MM.1S (cell line): ENCODE measurements at regions not wholly inside any gene's neighbourhood (a gene's known extent, or its start where the extent isn't known, plus 50 kb on each side); places are given as distances from the start of the nearest gene placed in this dataset.

ENCODE experiments used
- DNase-seq: peaks from one replicate; pipeline ENCODE4 v3.0.0-alpha.2; 2015
- H2AFZ ChIP-seq: fragments of 300-600 bp; sonication (generic); 2 replicates; pipeline ENCODE4 v1.6.0; 2016; ENCODE audit warnings: antibody characterized with exemption, low read length
- H3F3A ChIP-seq: fragments of 300-600 bp; sonication (generic); 2 replicates; pipeline ENCODE4 v1.6.1; 2016; ENCODE audit warnings: mild to moderate bottlenecking, antibody characterized with exemption, low read length, moderate library complexity, mixed read lengths; ENCODE audit not compliant: insufficient read depth
- H3K27ac ChIP-seq: fragments of 300-600 bp; sonication (generic); 2 replicates; pipeline ENCODE4 v1.5.1; 2016; ENCODE audit warnings: mild to moderate bottlenecking, low read length
- H3K27me3 ChIP-seq: fragments of 300-600 bp; sonication (generic); replicated peaks from 2 replicates; pipeline ENCODE4 v1.6.0; 2016; ENCODE audit warnings: low read length; ENCODE audit not compliant: insufficient read depth
- H3K36me3 ChIP-seq: fragments of 300-600 bp; sonication (generic); replicated peaks from 2 replicates; pipeline ENCODE4 v1.6.1; 2016; ENCODE audit warnings: mild to moderate bottlenecking, low read length, mixed read lengths; ENCODE audit not compliant: insufficient read depth
- H3K4me1 ChIP-seq: fragments of 300-600 bp; sonication (generic); 2 replicates; pipeline ENCODE4 v1.6.1; 2016; ENCODE audit warnings: low read length, mixed read lengths
- H3K4me2 ChIP-seq: fragments of 300-600 bp; sonication (generic); 2 replicates; pipeline ENCODE4 v1.6.0; 2016; ENCODE audit warnings: low read depth, low read length
- H3K4me3 ChIP-seq: fragments of 300-600 bp; sonication (generic); 2 replicates; pipeline ENCODE4 v1.5.1; 2016; ENCODE audit warnings: low read length, mixed read lengths
- H3K79me2 ChIP-seq: fragments of 300-600 bp; sonication (generic); 2 replicates; pipeline ENCODE4 v1.6.1; 2016; ENCODE audit warnings: mixed run types, low read length, mixed read lengths
- H3K9ac ChIP-seq: fragments of 300-600 bp; sonication (generic); 2 replicates; pipeline ENCODE4 v1.6.1; 2016; ENCODE audit warnings: low read length, mixed read lengths
- H3K9me2 ChIP-seq: fragments of 300-600 bp; sonication (generic); replicated peaks from 2 replicates; pipeline ENCODE4 v1.6.1; 2016; ENCODE audit warnings: mild to moderate bottlenecking, low read length, mixed read lengths; ENCODE audit not compliant: insufficient read depth
- H3K9me3 ChIP-seq: fragments of 300-600 bp; sonication (generic); replicated peaks from 2 replicates; pipeline ENCODE4 v1.6.1; 2016; ENCODE audit warnings: mild to moderate bottlenecking, low read length, mixed read lengths; ENCODE audit not compliant: insufficient read depth
- H4K20me1 ChIP-seq: fragments of 300-600 bp; sonication (generic); 2 replicates; pipeline ENCODE4 v1.6.1; 2016; ENCODE audit warnings: mild to moderate bottlenecking, low read length, moderate library complexity, mixed read lengths; ENCODE audit not compliant: insufficient read depth
- EZH2 ChIP-seq: fragments of 300-600 bp; sonication (generic); optimal IDR thresholded peaks from 2 replicates; pipeline ENCODE3; 2017; ENCODE audit warnings: low read depth, mild to moderate bottlenecking, antibody characterized with exemption, low read length, mixed read lengths
- EZH2phosphoT487 ChIP-seq: fragments of 300-600 bp; sonication (generic); IDR thresholded peaks from 2 replicates; pipeline ENCODE4 v1.6.1; 2018; ENCODE audit warnings: antibody characterized with exemption, low read length
- TF ChIP-seq, protein P1 (sequence below): fragments of 300-600 bp; sonication (generic); IDR thresholded peaks from 2 replicates; pipeline ENCODE4 v1.5.1; 2016; ENCODE audit warnings: antibody characterized with exemption, low read length, mixed read lengths

- Histone ChIP-seq H3K27me3 (no peaks in the 10 kb centered on the region), H4K20me1 (no peaks in the 10 kb centered on the region), H3K27ac (no peak overlapping the region), H2AFZ (no peak overlapping the region), H3K36me3 (no peaks in the 10 kb centered on the region), H3K4me2 (no peak overlapping the region), H3F3A (no peaks in the 10 kb centered on the region), H3K4me3 (no peak overlapping the region), H3K4me1 (no peaks in the 10 kb centered on the region), H3K79me2 (no peaks in the 10 kb centered on the region), H3K9me2 (no peaks in the 10 kb centered on the region), H3K9ac (no peak overlapping the region), H3K9me3 (no peaks in the 10 kb centered on the region)
- no peak for DNase-seq
- no peak for TF ChIP-seq EZH2phosphoT487
- TF ChIP-seq, protein P1, sequence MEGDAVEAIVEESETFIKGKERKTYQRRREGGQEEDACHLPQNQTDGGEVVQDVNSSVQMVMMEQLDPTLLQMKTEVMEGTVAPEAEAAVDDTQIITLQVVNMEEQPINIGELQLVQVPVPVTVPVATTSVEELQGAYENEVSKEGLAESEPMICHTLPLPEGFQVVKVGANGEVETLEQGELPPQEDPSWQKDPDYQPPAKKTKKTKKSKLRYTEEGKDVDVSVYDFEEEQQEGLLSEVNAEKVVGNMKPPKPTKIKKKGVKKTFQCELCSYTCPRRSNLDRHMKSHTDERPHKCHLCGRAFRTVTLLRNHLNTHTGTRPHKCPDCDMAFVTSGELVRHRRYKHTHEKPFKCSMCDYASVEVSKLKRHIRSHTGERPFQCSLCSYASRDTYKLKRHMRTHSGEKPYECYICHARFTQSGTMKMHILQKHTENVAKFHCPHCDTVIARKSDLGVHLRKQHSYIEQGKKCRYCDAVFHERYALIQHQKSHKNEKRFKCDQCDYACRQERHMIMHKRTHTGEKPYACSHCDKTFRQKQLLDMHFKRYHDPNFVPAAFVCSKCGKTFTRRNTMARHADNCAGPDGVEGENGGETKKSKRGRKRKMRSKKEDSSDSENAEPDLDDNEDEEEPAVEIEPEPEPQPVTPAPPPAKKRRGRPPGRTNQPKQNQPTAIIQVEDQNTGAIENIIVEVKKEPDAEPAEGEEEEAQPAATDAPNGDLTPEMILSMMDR = no peak
- TF ChIP-seq EZH2 = no peak
These were observed 83.4 kb downstream of the SOX1 start for GRCh38 chr13:112150352-112150751.

GRCh38 chr13:112152846-112153245, 85.9 kb downstream of the SOX1 start:
- Histone ChIP-seq H3K4me3 (no peak overlapping the region), H3K4me2 (no peak overlapping the region), H3K36me3 (no peaks in the 10 kb centered on the region), H3K27me3 (no peaks in the 10 kb centered on the region), H2AFZ (no peak overlapping the region), H3K79me2 (no peaks in the 10 kb centered on the region), H3K4me1 (no peaks in the 10 kb centered on the region), H3F3A (no peaks in the 10 kb centered on the region), H4K20me1 (no peaks in the 10 kb centered on the region), H3K9ac (no peak overlapping the region), H3K9me3 (no peaks in the 10 kb centered on the region), H3K9me2 (no peaks in the 10 kb centered on the region), H3K27ac (no peak overlapping the region)
- DNase-seq = no peak
- TF ChIP-seq EZH2phosphoT487 (no peak), EZH2 (no peak)
- TF ChIP-seq, protein P1 = no peak

DNA sequence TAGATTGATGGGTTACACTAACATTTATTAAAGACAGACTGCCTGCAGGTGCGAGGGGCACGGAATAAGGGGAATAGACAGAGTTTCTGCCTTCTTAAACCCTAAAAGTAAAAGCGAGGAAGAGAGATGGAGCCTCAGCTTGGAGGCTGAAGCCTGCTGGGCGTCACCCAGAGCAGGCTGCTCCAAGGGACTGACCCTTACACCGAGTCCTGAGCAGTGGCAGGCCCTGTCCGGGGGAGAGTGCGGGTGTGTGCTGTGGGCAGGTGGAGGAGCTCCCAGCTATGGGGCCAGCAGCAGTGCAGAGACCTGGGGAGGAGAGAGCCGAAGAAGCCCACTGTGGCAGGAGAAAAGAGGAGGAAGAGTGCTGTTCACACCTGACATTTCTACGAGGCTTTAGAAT, 86.4 kb downstream of the SOX1 start:
- DNase-seq = no peak

More for the DNA sequence above, 86.4 kb downstream of the SOX1 start:
- Histone ChIP-seq H3K79me2 (no peaks in the 10 kb centered on the region), H3F3A (no peaks in the 10 kb centered on the region), H2AFZ (no peak overlapping the region), H3K4me3 (no peak overlapping the region), H3K4me1 (no peaks in the 10 kb centered on the region), H3K9me3 (no peaks in the 10 kb centered on the region), H3K9me2 (no peaks in the 10 kb centered on the region), H3K4me2 (no peak overlapping the region), H3K9ac (no peak overlapping the region), H3K36me3 (no peaks in the 10 kb centered on the region), H3K27me3 (no peaks in the 10 kb centered on the region), H4K20me1 (no peaks in the 10 kb centered on the region), H3K27ac (no peak overlapping the region)
- no peak for TF ChIP-seq EZH2
- TF ChIP-seq, protein P1 = no peak
- no peak for TF ChIP-seq EZH2phosphoT487
